A673 (cell line): ENCODE measurements at regions not wholly inside any gene's neighbourhood (a gene's known extent, or its start where the extent isn't known, plus 50 kb on each side); places are given as distances from the start of the nearest gene placed in this dataset.

Experiments
- CTCF ChIP-seq: fragments of 300-800, 200-600 bp; sonication (generic); conservative IDR thresholded peaks from 2 replicates; pipeline ENCODE4 v1.5.1; 2017; ENCODE audit warnings: low read depth, mild to moderate bottlenecking, antibody characterized with exemption, low read length, moderate library complexity, mixed read lengths
- EZH2 ChIP-seq: fragments of 200-600 bp; sonication (generic); IDR thresholded peaks from 2 replicates; pipeline ENCODE4 v1.6.1; 2017; ENCODE audit warnings: borderline replicate concordance, low read depth, mild to moderate bottlenecking, mixed read lengths, antibody characterized with exemption, low read length; ENCODE audit not compliant: poor library complexity, severe bottlenecking

- no peak for TF ChIP-seq CTCF
- TF ChIP-seq EZH2: no peak
Observed at GRCh38 chr17:77302682-77303081, 161.9 kb downstream of the SEC14L1 start.
